Lower leg skin (tissue), 4 donors: ENCODE measurements at regions not wholly inside any gene's neighbourhood (a gene's known extent, or its start where the extent isn't known, plus 50 kb on each side); places are given as distances from the start of the nearest gene placed in this dataset.

Source experiments
- DNase-seq, 2 donors: peaks; one replicate each; pipeline ENCODE4 v3.0.0-alpha.2; 2019; ENCODE audit warnings: low spot score in 2 of 2
- H3K4me3 ChIP-seq: fragments of 200-600 bp; sonication (generic); 2 replicates; pipeline ENCODE4 v1.5.1; 2017; ENCODE audit warnings: mild to moderate bottlenecking, low read depth; ENCODE audit not compliant: poor library complexity, severe bottlenecking
- CTCF ChIP-seq, 3 donors: fragments of 450-650 bp; IDR thresholded peaks; one replicate each; pipeline ENCODE4 v1.5.1; 2016; ENCODE audit warnings: antibody characterized with exemption in 3 of 3, mild to moderate bottlenecking in 3 of 3, moderate library complexity in 2 of 3
- POLR2A ChIP-seq, 2 donors: fragments of 450-650 bp; IDR thresholded peaks; one replicate each; pipeline ENCODE4 v1.6.1; 2016 to 2017; ENCODE audit warnings: antibody characterized with exemption in 2 of 2, mild to moderate bottlenecking in 1 of 2, moderate library complexity in 1 of 2
- WGBS, 2 donors: methylation state at CpG; one replicate each; pipeline ENCODE4 v1.1.5; 2018; 5-methylcytosine and 5-hydroxymethylcytosine counted together
- intact Hi-C: fragments of 100-400 bp; cut with DNase I; formaldehyde crosslinking; loops from one replicate; pipeline ENCODE4 v1.15.0; 2023; ENCODE audit warnings: low total_unique reads

DNA sequence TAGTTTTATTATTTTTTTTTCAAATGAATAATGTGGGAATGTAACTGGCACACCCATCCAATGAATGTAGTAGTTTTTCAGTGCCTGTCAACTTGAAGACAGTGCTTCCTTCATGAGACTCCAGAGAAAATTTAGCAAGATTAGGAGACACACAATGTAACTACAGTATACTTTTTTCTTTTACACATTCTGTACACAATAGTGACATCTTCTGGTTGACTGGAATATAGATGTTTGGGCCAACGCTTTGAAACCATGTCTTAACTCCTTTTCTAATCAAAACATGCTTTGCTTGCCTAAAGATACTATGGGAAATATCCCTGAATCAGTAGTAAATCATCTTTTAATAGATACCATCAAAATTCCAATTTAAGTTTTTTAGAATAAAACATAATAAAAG lies 229.5 kb upstream of the ZC3H15 start:
- no peak for DNase-seq
- H3K4me3 ChIP-seq: no peak overlapping the region
- TF ChIP-seq POLR2A (IDR thresholded peaks at IDR 0.05): no peak
- TF ChIP-seq CTCF (IDR thresholded peaks at IDR 0.05): no peak
- intact Hi-C loops: no loop called here
- 7 to 15% methylated on average over 1 of the region's 1 CpG for WGBS, 2 donors

- intact Hi-C loops: no loop called here
- TF ChIP-seq POLR2A (IDR thresholded peaks at IDR 0.05) (no peak), CTCF (IDR thresholded peaks at IDR 0.05) (no peak)
- DNase-seq: no peak
- 92 to 93% methylated on average over 3 of the region's 3 CpGs for WGBS, 2 donors
- H3K4me3 ChIP-seq: no peak overlapping the region
These were observed 222.3 kb upstream of the ZC3H15 start for GRCh38 chr2:186263673-186264250.

GRCh38 chr2:186269536-186269935 lies 216.5 kb upstream of the ZC3H15 start:
- H3K4me3 ChIP-seq: no peak overlapping the region
- TF ChIP-seq CTCF (IDR thresholded peaks at IDR 0.05): no peak
- TF ChIP-seq POLR2A (IDR thresholded peaks at IDR 0.05): no peak
- intact Hi-C loops: no loop called here
- 76 to 77% methylated on average over 2 of the region's 2 CpGs for WGBS, 2 donors
- DNase-seq: no peak

DNA sequence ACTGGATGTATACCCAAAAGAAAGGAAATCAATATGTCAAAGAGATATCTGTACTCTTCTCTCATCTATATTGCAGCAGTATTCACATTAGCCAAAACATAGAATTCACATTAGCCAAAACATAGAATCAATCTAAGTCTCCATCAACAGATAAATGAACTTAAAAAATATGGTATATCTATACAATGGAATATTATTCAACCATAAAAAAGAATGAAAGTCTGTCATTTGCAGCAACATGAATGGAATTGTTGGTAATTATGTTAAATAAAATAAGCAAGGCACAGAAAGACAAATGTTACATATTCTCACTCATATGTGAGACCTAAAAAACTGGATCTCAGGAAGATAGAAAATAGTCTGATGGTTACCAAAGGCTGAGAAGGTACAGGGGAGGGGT lies 212.1 kb upstream of the ZC3H15 start:
- intact Hi-C loops: no loop called here

DNA sequence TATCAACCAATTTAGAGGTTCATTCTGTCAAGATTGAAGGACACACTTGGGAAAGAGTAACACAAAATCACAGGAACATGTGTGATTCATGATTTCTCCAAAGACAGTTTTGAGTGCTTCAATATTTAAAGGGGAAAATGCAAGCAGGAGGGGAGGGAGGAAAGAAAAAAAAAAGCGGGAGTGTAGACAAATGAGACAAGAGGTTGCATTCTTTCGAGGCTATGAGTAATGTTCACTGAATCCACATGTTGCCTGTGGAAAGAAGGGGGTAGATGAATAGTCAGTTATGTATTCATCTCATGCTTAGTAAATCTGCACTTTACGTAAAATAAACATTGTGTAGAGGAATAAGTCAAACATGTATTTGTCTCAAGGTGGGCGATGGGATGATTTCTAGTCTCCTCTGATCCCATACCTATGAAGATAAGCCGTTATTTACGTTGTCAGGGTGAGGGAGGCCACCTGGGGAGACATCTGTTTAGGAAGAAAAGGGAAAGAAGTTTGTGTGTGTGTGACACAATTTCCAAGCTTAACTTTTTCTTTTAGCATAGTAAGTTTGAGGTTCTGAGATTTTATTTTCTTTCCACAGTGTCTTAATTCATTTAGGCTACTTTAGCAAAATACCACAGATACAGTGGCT lies 211.0 kb upstream of the ZC3H15 start:
- intact Hi-C loops: no loop called here
- no peak for DNase-seq
- WGBS, 2 donors: 75 to 85% methylated on average over 6 of the region's 6 CpGs
- H3K4me3 ChIP-seq: no peak overlapping the region
- TF ChIP-seq POLR2A (IDR thresholded peaks at IDR 0.05) (no peak), CTCF (IDR thresholded peaks at IDR 0.05) (no peak)

More for the DNA sequence above, 212.1 kb upstream of the ZC3H15 start:
- TF ChIP-seq POLR2A (IDR thresholded peaks at IDR 0.05) (no peak), CTCF (IDR thresholded peaks at IDR 0.05) (no peak)
- no peak for DNase-seq
- no peak overlapping the region for H3K4me3 ChIP-seq

DNA sequence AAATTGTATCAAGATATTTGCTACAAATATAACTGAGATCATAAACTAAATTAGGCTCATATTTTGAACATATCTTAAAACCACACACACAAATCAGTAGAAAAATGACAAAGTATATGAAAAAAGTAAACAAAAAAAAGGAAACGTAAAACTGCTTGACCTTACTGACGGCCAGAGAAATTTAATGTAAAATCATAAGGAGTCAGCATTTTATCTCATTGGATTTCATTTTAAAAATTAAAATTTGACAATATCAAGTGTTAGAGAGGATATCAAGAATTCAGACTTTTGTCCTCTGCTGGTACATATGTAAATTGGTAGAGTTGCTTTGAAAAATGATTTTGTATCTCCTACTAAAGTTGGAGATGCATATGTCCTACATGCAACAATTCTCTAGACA lies 209.2 kb upstream of the ZC3H15 start:
- intact Hi-C loops: no loop called here
- TF ChIP-seq POLR2A (IDR thresholded peaks at IDR 0.05) (no peak), CTCF (IDR thresholded peaks at IDR 0.05) (no peak)
- H3K4me3 ChIP-seq: no peak overlapping the region
- 90 to 95% methylated on average over 2 of the region's 2 CpGs for WGBS, 2 donors
- no peak for DNase-seq
